Breast epithelium (tissue), 4 donors: ENCODE measurements at regions not wholly inside any gene's neighbourhood (a gene's known extent, or its start where the extent isn't known, plus 50 kb on each side); places are given as distances from the start of the nearest gene placed in this dataset.

Experiments used
- DNase-seq, 2 donors: peaks; one replicate each; pipeline ENCODE4 v3.0.0-alpha.2; 2019; ENCODE audit warnings: low spot score in 2 of 2
- H3K27ac ChIP-seq, 2 donors: fragments of 200-600 bp; sonication (generic) in 1 of 2; one replicate each; pipeline ENCODE4 v1.5.1; 2016 to 2019; ENCODE audit warnings: mild to moderate bottlenecking in 1 of 2
- H3K27me3 ChIP-seq, 2 donors: fragments of 200-600 bp; sonication (generic) in 1 of 2; one replicate each; pipeline versions ENCODE4 v1.5.1 to v1.6.0; 2017 to 2019; ENCODE audit warnings: control low read depth in 1 of 2, mild to moderate bottlenecking in 1 of 2
- H3K36me3 ChIP-seq: fragments of 200-600 bp; one replicate; pipeline ENCODE4 v1.5.1; 2019
- H3K4me1 ChIP-seq, 2 donors: fragments of 200-600 bp; sonication (generic); one replicate each; pipeline ENCODE4 v1.5.1; 2016 to 2019; ENCODE audit warnings: control low read depth in 1 of 2
- H3K4me3 ChIP-seq, 3 donors: fragments of 200-600 bp; sonication (generic); 1 replicate in 2 of 3; 2 replicates in 1 of 3; pipeline ENCODE4 v1.5.1; 2016 to 2019; ENCODE audit warnings: mild to moderate bottlenecking in 3 of 3, moderate library complexity in 2 of 3
- H3K9me3 ChIP-seq, 2 donors: fragments of 200-600 bp; sonication (generic) in 1 of 2; one replicate each; pipeline ENCODE4 v1.5.1; 2016 to 2019; ENCODE audit warnings: control low read depth in 1 of 2
- POLR2A ChIP-seq: fragments of 450-650 bp; IDR thresholded peaks from one replicate; pipeline ENCODE4 v1.6.1; 2016; ENCODE audit warnings: antibody characterized with exemption, mild to moderate bottlenecking, moderate library complexity
- POLR2AphosphoS5 ChIP-seq, 3 donors: sonication (generic); formaldehyde crosslinking; IDR thresholded peaks; one replicate each; pipeline ENCODE4 v1.6.1; 2017; ENCODE audit warnings: antibody characterized with exemption in 3 of 3
- intact Hi-C: fragments of 100-400 bp; cut with DNase I; formaldehyde crosslinking; loops from one replicate; pipeline ENCODE4 v1.15.1; 2023; ENCODE audit warnings: low total_unique reads
- TF ChIP-seq, protein P1 (sequence below), 3 donors: fragments of 450-650 bp; IDR thresholded peaks; one replicate each; pipeline ENCODE4 v1.5.1; 2016 to 2017; ENCODE audit warnings: antibody characterized with exemption in 3 of 3, mild to moderate bottlenecking in 3 of 3, moderate library complexity in 3 of 3

DNA sequence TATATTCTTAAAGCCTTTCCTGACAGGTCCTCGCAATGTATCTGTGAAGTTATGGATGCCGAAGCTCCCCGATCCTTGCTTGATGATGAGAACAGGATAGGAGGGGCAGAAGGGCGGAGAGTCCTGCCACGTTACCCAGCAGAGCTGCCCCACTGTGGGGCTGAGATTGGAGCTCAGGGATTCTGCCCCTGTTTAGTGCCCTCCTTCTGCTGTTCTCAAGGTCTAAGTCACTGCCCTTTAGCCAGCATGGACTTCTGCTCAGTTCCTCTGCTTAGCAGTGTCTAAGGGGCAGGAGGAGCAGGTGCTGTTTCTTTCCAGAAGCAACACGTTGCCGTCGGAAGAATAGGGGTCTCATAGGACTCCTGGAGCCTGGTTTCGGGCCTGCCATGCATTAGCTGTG, 164.2 kb upstream of the B3GAT1 start:
- no peaks in the 10 kb centered on the region for H3K4me1 ChIP-seq
- peak in 1 of 2 donors; percentile 12 for DNase-seq
- TF ChIP-seq POLR2A (no peak), POLR2AphosphoS5 (IDR thresholded peaks at IDR 0.05) (no peak)
- TF ChIP-seq, protein P1, sequence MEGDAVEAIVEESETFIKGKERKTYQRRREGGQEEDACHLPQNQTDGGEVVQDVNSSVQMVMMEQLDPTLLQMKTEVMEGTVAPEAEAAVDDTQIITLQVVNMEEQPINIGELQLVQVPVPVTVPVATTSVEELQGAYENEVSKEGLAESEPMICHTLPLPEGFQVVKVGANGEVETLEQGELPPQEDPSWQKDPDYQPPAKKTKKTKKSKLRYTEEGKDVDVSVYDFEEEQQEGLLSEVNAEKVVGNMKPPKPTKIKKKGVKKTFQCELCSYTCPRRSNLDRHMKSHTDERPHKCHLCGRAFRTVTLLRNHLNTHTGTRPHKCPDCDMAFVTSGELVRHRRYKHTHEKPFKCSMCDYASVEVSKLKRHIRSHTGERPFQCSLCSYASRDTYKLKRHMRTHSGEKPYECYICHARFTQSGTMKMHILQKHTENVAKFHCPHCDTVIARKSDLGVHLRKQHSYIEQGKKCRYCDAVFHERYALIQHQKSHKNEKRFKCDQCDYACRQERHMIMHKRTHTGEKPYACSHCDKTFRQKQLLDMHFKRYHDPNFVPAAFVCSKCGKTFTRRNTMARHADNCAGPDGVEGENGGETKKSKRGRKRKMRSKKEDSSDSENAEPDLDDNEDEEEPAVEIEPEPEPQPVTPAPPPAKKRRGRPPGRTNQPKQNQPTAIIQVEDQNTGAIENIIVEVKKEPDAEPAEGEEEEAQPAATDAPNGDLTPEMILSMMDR (IDR thresholded peaks at IDR 0.05) = no peak

DNA sequence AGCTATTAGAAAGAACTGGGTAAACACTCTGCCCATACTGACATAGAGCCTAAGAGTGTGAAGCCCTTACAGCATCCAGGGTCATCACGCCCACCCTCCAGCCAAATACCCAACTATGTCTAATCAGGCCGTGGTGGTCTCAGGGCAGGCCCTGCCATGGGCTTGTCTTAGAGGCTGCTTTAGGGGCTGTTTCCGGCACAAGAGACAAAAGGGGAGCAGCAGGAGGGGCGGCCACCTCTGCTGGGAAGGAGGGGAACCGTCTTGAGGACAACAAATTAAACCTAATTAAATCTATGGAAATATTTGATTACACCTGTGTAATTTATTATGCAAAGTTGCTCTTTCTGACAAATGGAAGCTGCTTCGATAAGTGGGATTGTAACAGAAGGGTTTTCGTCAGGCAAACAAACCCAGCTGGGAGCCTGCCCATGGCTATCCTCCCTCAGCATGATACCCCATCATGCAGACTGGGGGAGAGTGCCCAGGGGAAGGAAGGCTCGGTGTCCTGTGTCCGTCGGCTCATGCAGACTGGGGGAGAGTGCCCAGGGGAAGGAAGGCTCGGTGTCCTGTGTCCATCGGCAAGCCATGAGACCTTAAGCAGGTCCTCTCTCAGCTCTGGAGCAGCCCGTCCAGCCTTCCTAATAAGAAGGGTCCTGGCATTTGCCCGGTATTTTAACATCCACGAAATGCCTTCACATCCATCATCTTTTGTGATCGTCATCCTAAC, 163.6 kb upstream of the B3GAT1 start:
- Histone ChIP-seq H3K4me1 (no peaks in the 10 kb centered on the region), H3K36me3 (no peaks in the 10 kb centered on the region), H3K27ac (no peak overlapping the region), H3K9me3 (no peaks in the 10 kb centered on the region), H3K4me3 (no peak overlapping the region), H3K27me3 (peaks cover 0 to 4% of the 10 kb centered on the region in 2 donors)
- TF ChIP-seq, protein P1 (IDR thresholded peaks at IDR 0.05) = no peak
- TF ChIP-seq POLR2AphosphoS5 (IDR thresholded peaks at IDR 0.05) (no peak), POLR2A (no peak)
- intact Hi-C loops = no loop called here
- peak in 1 of 2 donors; percentile 27 for DNase-seq

More for the DNA sequence above, 164.2 kb upstream of the B3GAT1 start:
- H3K27ac ChIP-seq = no peak overlapping the region
- no peaks in the 10 kb centered on the region for H3K36me3 ChIP-seq
- H3K27me3 ChIP-seq = peaks cover 0 to 4% of the 10 kb centered on the region in 2 donors
- intact Hi-C loops = no loop called here
- H3K4me3 ChIP-seq = no peak overlapping the region
- H3K9me3 ChIP-seq = no peaks in the 10 kb centered on the region

DNA sequence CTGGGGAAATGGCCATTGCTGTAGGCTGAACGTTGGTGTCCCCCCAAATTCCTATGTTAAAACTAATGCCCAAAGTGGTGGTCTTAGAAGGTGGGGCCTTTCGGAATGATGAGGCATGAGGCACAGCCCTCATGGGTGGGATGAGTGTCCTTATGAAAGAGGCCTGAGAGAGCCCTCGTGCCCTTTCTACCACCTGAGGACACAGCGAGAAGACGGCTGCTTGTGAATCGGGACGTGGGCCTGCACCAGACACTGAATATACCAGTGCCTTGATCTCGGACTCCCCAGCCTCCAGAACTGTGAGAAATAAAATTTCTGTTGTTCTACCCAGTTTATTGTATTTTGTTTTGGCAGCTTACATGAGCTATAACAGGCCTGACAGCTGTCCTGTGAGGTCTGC, 162.9 kb upstream of the B3GAT1 start:
- H3K9me3 ChIP-seq = no peaks in the 10 kb centered on the region
- no peak overlapping the region for H3K27ac ChIP-seq
- no peak for DNase-seq
- H3K4me3 ChIP-seq = no peak overlapping the region
- no peaks in the 10 kb centered on the region for H3K36me3 ChIP-seq
- H3K27me3 ChIP-seq = peaks cover 0 to 1% of the 10 kb centered on the region in 2 donors
- H3K4me1 ChIP-seq = no peaks in the 10 kb centered on the region
- intact Hi-C loops = no loop called here
- TF ChIP-seq POLR2A (no peak), POLR2AphosphoS5 (IDR thresholded peaks at IDR 0.05) (no peak)
- TF ChIP-seq, protein P1 (IDR thresholded peaks at IDR 0.05) = no peak

DNA sequence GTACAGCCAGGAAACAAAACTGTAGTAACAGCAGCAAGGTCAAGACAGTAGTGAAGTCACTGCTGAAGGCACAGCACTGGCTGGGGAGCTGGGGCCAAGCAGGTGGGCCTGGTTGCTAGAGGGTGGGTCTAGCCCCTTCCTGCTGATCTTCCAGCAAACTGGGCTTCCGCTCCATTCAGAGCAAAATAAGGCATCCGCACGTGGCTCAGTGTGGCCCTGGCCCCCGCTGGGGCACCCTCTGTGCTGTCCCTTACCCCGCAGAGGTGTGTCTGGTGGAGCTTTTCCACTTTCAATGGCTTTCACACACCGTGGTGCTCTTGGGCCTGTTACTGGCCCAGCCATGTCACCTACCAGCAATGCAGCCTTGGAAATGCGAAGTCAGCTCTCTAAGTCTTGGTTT, 162.4 kb upstream of the B3GAT1 start:
- TF ChIP-seq, protein P1 (IDR thresholded peaks at IDR 0.05) = no peak
- TF ChIP-seq POLR2AphosphoS5 (IDR thresholded peaks at IDR 0.05) (no peak), POLR2A (no peak)
- H3K9me3 ChIP-seq = no peaks in the 10 kb centered on the region
- no peaks in the 10 kb centered on the region for H3K36me3 ChIP-seq
- H3K4me1 ChIP-seq = no peaks in the 10 kb centered on the region
- intact Hi-C loops = no loop called here
- no peak overlapping the region for H3K27ac ChIP-seq
- no peak overlapping the region for H3K4me3 ChIP-seq
- DNase-seq = no peak
- no peaks in the 10 kb centered on the region for H3K27me3 ChIP-seq

DNA sequence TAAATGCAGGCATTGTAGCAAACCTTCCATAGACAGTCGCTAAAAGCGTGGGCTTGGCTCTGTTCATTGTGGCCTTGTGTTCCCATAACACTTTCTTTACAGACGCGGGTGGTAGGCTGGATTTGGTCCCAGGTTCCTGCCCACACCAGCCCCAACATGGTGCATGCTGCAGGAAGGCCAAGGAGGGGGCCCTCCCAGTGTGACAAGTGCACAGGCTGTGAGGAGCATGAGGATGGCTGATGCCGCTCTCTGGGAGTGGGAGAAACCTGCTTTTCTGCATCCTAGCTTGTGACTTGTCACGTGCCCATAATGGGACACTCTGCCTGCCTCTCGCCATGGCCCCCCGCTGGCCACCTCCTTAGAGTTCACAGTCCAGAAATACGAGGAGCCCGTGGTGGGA, 161.8 kb upstream of the B3GAT1 start:
- TF ChIP-seq POLR2AphosphoS5 (IDR thresholded peaks at IDR 0.05) (no peak), POLR2A (no peak)
- TF ChIP-seq, protein P1 (IDR thresholded peaks at IDR 0.05) = no peak
- no peaks in the 10 kb centered on the region for H3K36me3 ChIP-seq
- H3K9me3 ChIP-seq = no peaks in the 10 kb centered on the region
- intact Hi-C loops = no loop called here
- no peak overlapping the region for H3K27ac ChIP-seq
- no peak for DNase-seq
- no peak overlapping the region for H3K4me3 ChIP-seq
- H3K4me1 ChIP-seq = no peaks in the 10 kb centered on the region
- H3K27me3 ChIP-seq = no peaks in the 10 kb centered on the region
